GM12892 (cell line): ENCODE measurements at regions not wholly inside any gene's neighbourhood (a gene's known extent, or its start where the extent isn't known, plus 50 kb on each side); places are given as distances from the start of the nearest gene placed in this dataset.

Experiments
- POLR2AphosphoS5 ChIP-seq: IDR thresholded peaks from 2 replicates; pipeline ENCODE4 v1.6.1; 2011; ENCODE audit warnings: low read depth, low read length, control low read depth
- TAF1 ChIP-seq: IDR thresholded peaks from 2 replicates; pipeline ENCODE4 v1.6.1; 2011; ENCODE audit warnings: low read depth, mild to moderate bottlenecking, control low read depth, low read length, borderline replicate concordance

- no peak for TF ChIP-seq POLR2AphosphoS5
- no peak for TF ChIP-seq TAF1
Observed at GRCh38 chr19:28610731-28611130, 602.2 kb downstream of the UQCRFS1 start.
